HepG2 (cell line): ENCODE measurements at regions not wholly inside any gene's neighbourhood (a gene's known extent, or its start where the extent isn't known, plus 50 kb on each side); places are given as distances from the start of the nearest gene placed in this dataset.
A peak's percentile ranks its signal among the peaks of the same experiment; 100 is the strongest.

Experiments used
- ATAC-seq: fragments of 200-7000 bp; cut with Tn5 transposase; 3 replicates; pipeline ENCODE4 v1.9.1; 2020; ENCODE audit warnings: mild to moderate bottlenecking, moderate library complexity
- BruUV-seq: library from RNA; stranded (reverse); fragments of 400-500 nt; replicated peaks from 2 replicates; lab custom pipeline; 2021; lab: Mats Ljungman, UMichigan
- CTCF ChIA-PET: fragments of 300-600 bp; formaldehyde crosslinking; extraction: SDS; loops from one replicate; lab custom pipeline; 2021; ENCODE audit warnings: low total read pairs, inconsistent platforms, low intra/inter-chr PET ratio; lab: Yijun Ruan, JAX
- POLR2A ChIA-PET: fragments of 350-600 bp; sonication (Branson Sonifier 250); formaldehyde crosslinking; loops from one replicate; lab custom pipeline; 2020; ENCODE audit warnings: antibody characterized with exemption, inconsistent platforms; lab: Yijun Ruan, JAX
- DNase-seq: peaks from one replicate; pipeline ENCODE4 v3.0.0-alpha.2; 2015; ENCODE audit warnings: low spot score
- FAIRE-seq: peaks from 3 replicates; lab custom pipeline; 2011; peaks lifted over from hg19 to GRCh38; lab: Jason Lieb, UNC
- H2AFZ ChIP-seq: one replicate; pipeline ENCODE4 v1.6.1; 2011; ENCODE audit warnings: low read length, inconsistent platforms
- H3K27ac ChIP-seq: fragments of 300-600 bp; 3 replicates; pipeline ENCODE4 v1.8.0; 2011; ENCODE audit warnings: mixed run types, mild to moderate bottlenecking, mixed read lengths, low read length, inconsistent platforms; ENCODE audit not compliant: insufficient read depth; ENCODE audit errors: extremely low read length
- H3K27me3 ChIP-seq, 2 experiments: fragments of 200-600 bp in 1 of 2; 2 replicates in 1 of 2; 3 replicates in 1 of 2; pipeline versions ENCODE4 v1.6.0 to v1.8.0; 2011; ENCODE audit warnings: low read length in 2 of 2, mild to moderate bottlenecking in 2 of 2, moderate library complexity in 2 of 2, inconsistent platforms in 1 of 2; ENCODE audit not compliant: insufficient read depth in 2 of 2, control insufficient read depth in 1 of 2
- H3K36me3 ChIP-seq, 2 experiments: fragments of 200-600 bp in 1 of 2; replicated peaks in 1 of 2; 2 replicates in 1 of 2; 3 replicates in 1 of 2; pipeline versions ENCODE4 v1.5.1 to v1.8.0; 2011; ENCODE audit warnings: low read length in 2 of 2, inconsistent platforms in 1 of 2; ENCODE audit not compliant: insufficient read depth in 2 of 2, control insufficient read depth in 1 of 2
- H3K4me1 ChIP-seq: 2 replicates; pipeline ENCODE4 v1.5.1; 2012; ENCODE audit warnings: low read length, inconsistent platforms; ENCODE audit not compliant: insufficient read depth
- H3K4me2 ChIP-seq: 2 replicates; pipeline ENCODE4 v1.6.0; 2011; ENCODE audit warnings: low read depth, low read length, inconsistent platforms
- H3K4me3 ChIP-seq, 3 experiments: fragments of 200-600 bp in 1 of 3; sonication (generic), shearing (Covaris generic) in 1 of 3; replicated peaks in 1 of 3; 2 replicates each; pipeline ENCODE4 v1.5.1; 2011 to 2016; ENCODE audit warnings: low read length in 3 of 3, inconsistent platforms in 2 of 3, low read depth in 2 of 3, mild to moderate bottlenecking in 2 of 3, control low read depth in 1 of 3, mixed read lengths in 1 of 3; ENCODE audit not compliant: insufficient read depth in 1 of 3
- H3K79me2 ChIP-seq: one replicate; pipeline ENCODE4 v1.6.1; 2011; ENCODE audit warnings: low read length, inconsistent platforms; ENCODE audit not compliant: insufficient read depth
- H3K9ac ChIP-seq: 2 replicates; pipeline ENCODE4 v1.6.0; 2011; ENCODE audit warnings: mild to moderate bottlenecking, low read depth, low read length, inconsistent platforms; ENCODE audit not compliant: insufficient read depth
- H3K9me3 ChIP-seq: 2 replicates; pipeline ENCODE4 v1.5.1; 2012; ENCODE audit warnings: mild to moderate bottlenecking, low read length
- H4K20me1 ChIP-seq: 2 replicates; pipeline ENCODE4 v1.6.0; 2011; ENCODE audit warnings: inconsistent platforms, mild to moderate bottlenecking, low read length, moderate library complexity; ENCODE audit not compliant: insufficient read depth
- CCDC6 ChIP-seq: sonication (generic); formaldehyde crosslinking; IDR thresholded peaks from 2 replicates; pipeline ENCODE4 v1.8.1; 2022; ENCODE audit warnings: mild to moderate bottlenecking, missing genetic modification reagents, moderate library complexity
- CEBPB ChIP-seq: IDR thresholded peaks from 2 replicates; pipeline ENCODE4 v1.6.1; 2011; ENCODE audit warnings: low read depth, low read length, improper control_type of control experiment, borderline replicate concordance
- DNMT1 ChIP-seq: sonication (generic); formaldehyde crosslinking; IDR thresholded peaks from 2 replicates; pipeline ENCODE4 v1.5.1; 2020; ENCODE audit warnings: mild to moderate bottlenecking, missing genetic modification reagents
- FOXO1 ChIP-seq: sonication (generic); formaldehyde crosslinking; IDR thresholded peaks from 2 replicates; pipeline ENCODE4 v1.4.0; 2020; ENCODE audit warnings: missing genetic modification reagents
- NCOA2 ChIP-seq: sonication (generic); formaldehyde crosslinking; IDR thresholded peaks from 2 replicates; pipeline ENCODE4 v1.8.0; 2022; ENCODE audit warnings: inconsistent platforms
- NFAT5 ChIP-seq: sonication (generic); formaldehyde crosslinking; IDR thresholded peaks from 2 replicates; pipeline ENCODE4 v1.4.0; 2020; ENCODE audit warnings: missing genetic modification reagents
- RXRB ChIP-seq: IDR thresholded peaks from 2 replicates; pipeline ENCODE4 v1.6.1; 2016; ENCODE audit warnings: borderline replicate concordance, missing genetic modification reagents, missing compliant biosample characterization
- SOX13 ChIP-seq, 3 experiments: fragments of 450-650 bp in 1 of 3; sonication (generic) in 1 of 3; formaldehyde crosslinking in 1 of 3; IDR thresholded peaks in 2 of 3; conservative IDR thresholded peaks in 1 of 3; 2 replicates each; pipeline versions ENCODE4 v1.5.0 to v1.6.1; 2016 to 2020; ENCODE audit warnings: antibody characterized with exemption in 1 of 3, mild to moderate bottlenecking in 1 of 3, missing compliant biosample characterization in 1 of 3, missing genetic modification reagents in 1 of 3, moderate library complexity in 1 of 3
- THRA ChIP-seq: sonication (generic); formaldehyde crosslinking; IDR thresholded peaks from 2 replicates; pipeline ENCODE4 v1.4.0; 2020; ENCODE audit warnings: missing genetic modification reagents, borderline replicate concordance
- ZBTB43 ChIP-seq: sonication (generic); formaldehyde crosslinking; conservative IDR thresholded peaks from 2 replicates; pipeline ENCODE4 v1.4.0; 2020; ENCODE audit warnings: missing genetic modification reagents
- ZBTB7A ChIP-seq: sonication (generic); formaldehyde crosslinking; IDR thresholded peaks from 2 replicates; pipeline ENCODE4 v1.8.0; 2022; ENCODE audit warnings: mild to moderate bottlenecking, missing genetic modification reagents
- ZFP36 ChIP-seq: fragments of 150-350 bp; IDR thresholded peaks from 2 replicates; pipeline ENCODE4 v1.6.1; 2018; ENCODE audit warnings: borderline replicate concordance, low read length, low read depth; ENCODE audit not compliant: partially characterized antibody
- ZMYM3 ChIP-seq: sonication (generic); formaldehyde crosslinking; IDR thresholded peaks from 2 replicates; pipeline ENCODE4 v1.5.1; 2020; ENCODE audit warnings: mild to moderate bottlenecking, missing genetic modification reagents
- ZNF367 ChIP-seq: sonication (generic); formaldehyde crosslinking; IDR thresholded peaks from 2 replicates; pipeline ENCODE4 v1.4.0; 2020; ENCODE audit warnings: missing genetic modification reagents, borderline replicate concordance
- ZNF562 ChIP-seq: sonication (generic); formaldehyde crosslinking; IDR thresholded peaks from 2 replicates; pipeline ENCODE4 v1.8.0; 2022; ENCODE audit warnings: missing genetic modification reagents, borderline replicate concordance
- WGBS: methylation state at CpG from one replicate; pipeline ENCODE4 v1.1.6; 2017; ENCODE audit warnings: low lambda C conversion rate; 5-methylcytosine and 5-hydroxymethylcytosine counted together
- in situ Hi-C: cut with HindIII; loops from 2 replicates; pipeline ENCODE4 v1.10.0; 2017; ENCODE audit warnings: low pct_unique_long_range_greater_than_20kb; ENCODE audit not compliant: extremely low pct_ligation_motif_present
- intact Hi-C: fragments of 100-400 bp; cut with micrococcal nuclease; formaldehyde crosslinking; loops from one replicate; pipeline ENCODE4 v1.10.0; 2022; ENCODE audit not compliant: unreplicated experiment

GRCh38 chr12:115308918-115309317, 624.9 kb upstream of the TBX3 start (continued):
- TF ChIP-seq NFAT5 (CRISPR knock-in tag) (no peak), ZNF562 (CRISPR knock-in tag) (no peak), DNMT1 (CRISPR knock-in tag) (no peak)

GRCh38 chr12:115306380-115306779, 622.4 kb upstream of the TBX3 start:
- no peak overlapping the region for H3K4me3 ChIP-seq
- POLR2A ChIA-PET, result no interaction called here
- H3K27me3 ChIP-seq, result peaks cover 2 to 12% of the 10 kb centered on the region in 2 experiments; a peak in 4 of 5 replicates
- intact Hi-C loops, result no loop called here
- H3K4me2 ChIP-seq, result no peak overlapping the region
- WGBS, result 25% methylated on average over 4 of the region's 4 CpGs
- CTCF ChIA-PET, result no interaction called here
- H3K36me3 ChIP-seq, result no peaks in the 10 kb centered on the region
- ATAC-seq (no peak), FAIRE-seq (no peak), DNase-seq (peak; percentile 20)
- peaks cover 15% of the 10 kb centered on the region for H3K4me1 ChIP-seq
- H3K9ac ChIP-seq, result no peak overlapping the region
- H3K79me2 ChIP-seq, result no peaks in the 10 kb centered on the region
- BruUV-seq, result no TSS peak
- in situ Hi-C loops, result no loop called here
- H2AFZ ChIP-seq, result no peak overlapping the region
- no peaks in the 10 kb centered on the region for H4K20me1 ChIP-seq
- no peaks in the 10 kb centered on the region for H3K9me3 ChIP-seq
- H3K27ac ChIP-seq, result no peak overlapping the region
- TF ChIP-seq ZBTB43 (CRISPR knock-in tag) (0 out of 2 replicates have a peak, but pooled peaks have one; percentile 72), NCOA2 (no peak), FOXO1 (CRISPR knock-in tag) (no peak), RXRB (CRISPR knock-in tag) (no peak), ZBTB7A (CRISPR knock-in tag) (no peak), CCDC6 (no peak), ZFP36 (no peak), ZNF367 (no peak), ZMYM3 (CRISPR knock-in tag) (no peak), CEBPB (peak; percentile 93), THRA (CRISPR knock-in tag) (no peak), SOX13 (IDR thresholded peaks at IDR 0.05) (no peak), SOX13 (CRISPR knock-in tag; conservative IDR thresholded peaks at IDR 0.05 in 1 of 2, IDR thresholded peaks at IDR 0.05 in 1 of 2) (0 out of 4 replicates have a peak, but pooled peaks of 1 of the 2 experiments have one; percentile 8)
